ENCODE measurements at regions not wholly inside any gene's neighbourhood (a gene's known extent, or its start where the extent isn't known, plus 50 kb on each side); places are given as distances from the start of the nearest gene placed in this dataset.

GRCh38 chr4:62771983-62772557 is 1571.9 kb downstream of the ADGRL3 start:
- no peak overlapping the region for H2AFZ ChIP-seq (ENCODE audit: insufficient read depth, low read length, poor library complexity)
- H3K36me3 ChIP-seq (ENCODE audit: control insufficient read depth in 1 of 2, insufficient read depth in 2 of 2, low read length in 2 of 2), result no peaks in the 10 kb centered on the region
- no peak overlapping the region for H3K27ac ChIP-seq (ENCODE audit: low read depth, low read length)
- no peaks in the 10 kb centered on the region for H3K4me1 ChIP-seq (ENCODE audit: control insufficient read depth in 1 of 2, insufficient read depth in 2 of 2, low read length in 2 of 2)
- no peak overlapping the region for H2BK5ac ChIP-seq (ENCODE audit: low read depth, low read length, poor library complexity)
- no peaks in the 10 kb centered on the region for H3K79me1 ChIP-seq (ENCODE audit: low read length)
- no peak overlapping the region for H2BK12ac ChIP-seq (ENCODE audit: low read length)
- no peaks in the 10 kb centered on the region for H3K9me3 ChIP-seq (ENCODE audit: insufficient read depth, low read depth, low read length)
- H2AK5ac ChIP-seq (ENCODE audit: low read length), result no peak overlapping the region
- no peak overlapping the region for H3K18ac ChIP-seq (ENCODE audit: low read length)
- WGBS (ENCODE audit: extremely low coverage, insufficient coverage, insufficient read length), result no CpG with 5 or more reads among the region's 9 CpGs
- no peak overlapping the region for H3K4me3 ChIP-seq (ENCODE audit: low read depth, low read length)
- no peak overlapping the region for H2BK120ac ChIP-seq (ENCODE audit: insufficient read depth, low read length, poor library complexity)
- no peak overlapping the region for H3K23ac ChIP-seq (ENCODE audit: low read length)
- H3K79me2 ChIP-seq (ENCODE audit: control insufficient read depth, insufficient read depth, low read length, poor library complexity), result no peaks in the 10 kb centered on the region
- H3K14ac ChIP-seq (ENCODE audit: low read length), result no peak overlapping the region
- no peak overlapping the region for H4K8ac ChIP-seq (ENCODE audit: low read depth, low read length)
- no peaks in the 10 kb centered on the region for H3K27me3 ChIP-seq (ENCODE audit: insufficient read depth, low read length)
- H4K12ac ChIP-seq (ENCODE audit: low read depth, low read length), result no peak overlapping the region
- no peak overlapping the region for H3K4me2 ChIP-seq (ENCODE audit: low read length)
- H3K9ac ChIP-seq (ENCODE audit: low read length), result no peak overlapping the region
- DNase-seq, result no peak
- no peak overlapping the region for H3K4ac ChIP-seq (ENCODE audit: low read depth, low read length)
- H4K91ac ChIP-seq (ENCODE audit: low read depth, low read length), result no peak overlapping the region

GRCh38 chr4:62740296-62740695 is 1540.2 kb downstream of the ADGRL3 start:
- Histone ChIP-seq H2BK5ac (ENCODE audit: low read depth, low read length, poor library complexity) (no peak overlapping the region), H3K79me2 (ENCODE audit: control insufficient read depth, insufficient read depth, low read length, poor library complexity) (no peaks in the 10 kb centered on the region), H3K27me3 (ENCODE audit: insufficient read depth, low read length) (no peaks in the 10 kb centered on the region), H3K23ac (ENCODE audit: low read length) (no peak overlapping the region), H3K4ac (ENCODE audit: low read depth, low read length) (no peak overlapping the region), H3K18ac (ENCODE audit: low read length) (no peak overlapping the region), H3K4me3 (ENCODE audit: low read depth, low read length) (no peak overlapping the region), H3K36me3 (ENCODE audit: control insufficient read depth in 1 of 2, insufficient read depth in 2 of 2, low read length in 2 of 2) (no peaks in the 10 kb centered on the region), H2AFZ (ENCODE audit: insufficient read depth, low read length, poor library complexity) (no peak overlapping the region), H3K9me3 (ENCODE audit: insufficient read depth, low read depth, low read length) (no peaks in the 10 kb centered on the region), H3K79me1 (ENCODE audit: low read length) (no peaks in the 10 kb centered on the region), H3K4me2 (ENCODE audit: low read length) (no peak overlapping the region), H3K4me1 (ENCODE audit: control insufficient read depth in 1 of 2, insufficient read depth in 2 of 2, low read length in 2 of 2) (no peaks in the 10 kb centered on the region), H2AK5ac (ENCODE audit: low read length) (no peak overlapping the region), H4K8ac (ENCODE audit: low read depth, low read length) (no peak overlapping the region), H2BK12ac (ENCODE audit: low read length) (no peak overlapping the region), H3K9ac (ENCODE audit: low read length) (no peak overlapping the region), H3K27ac (ENCODE audit: low read depth, low read length) (no peak overlapping the region), H4K91ac (ENCODE audit: low read depth, low read length) (no peak overlapping the region), H3K14ac (ENCODE audit: low read length) (no peak overlapping the region), H4K12ac (ENCODE audit: low read depth, low read length) (no peak overlapping the region), H2BK120ac (ENCODE audit: insufficient read depth, low read length, poor library complexity) (no peak overlapping the region)
- WGBS (ENCODE audit: extremely low coverage, insufficient coverage, insufficient read length), result no CpG with 5 or more reads among the region's 6 CpGs
- DNase-seq, result no peak

GRCh38 chr4:62717154-62717553 is 1517.0 kb downstream of the ADGRL3 start:
- no peak overlapping the region for H4K91ac ChIP-seq (ENCODE audit: low read depth, low read length)

GRCh38 chr4:62711575-62711974 is 1511.4 kb downstream of the ADGRL3 start:
- Histone ChIP-seq H2AFZ (ENCODE audit: insufficient read depth, low read length, poor library complexity) (no peak overlapping the region), H3K36me3 (ENCODE audit: control insufficient read depth in 1 of 2, insufficient read depth in 2 of 2, low read length in 2 of 2) (no peaks in the 10 kb centered on the region), H4K12ac (ENCODE audit: low read depth, low read length) (no peak overlapping the region), H2BK12ac (ENCODE audit: low read length) (no peak overlapping the region), H3K27me3 (ENCODE audit: insufficient read depth, low read length) (no peaks in the 10 kb centered on the region), H3K18ac (ENCODE audit: low read length) (no peak overlapping the region), H4K91ac (ENCODE audit: low read depth, low read length) (no peak overlapping the region), H3K79me1 (ENCODE audit: low read length) (no peaks in the 10 kb centered on the region), H3K9me3 (ENCODE audit: insufficient read depth, low read depth, low read length) (no peaks in the 10 kb centered on the region), H3K4ac (ENCODE audit: low read depth, low read length) (no peak overlapping the region), H4K8ac (ENCODE audit: low read depth, low read length) (no peak overlapping the region), H3K23ac (ENCODE audit: low read length) (no peak overlapping the region), H3K4me2 (ENCODE audit: low read length) (no peak overlapping the region), H2BK5ac (ENCODE audit: low read depth, low read length, poor library complexity) (no peak overlapping the region), H2AK5ac (ENCODE audit: low read length) (no peak overlapping the region), H2BK120ac (ENCODE audit: insufficient read depth, low read length, poor library complexity) (no peak overlapping the region), H3K4me3 (ENCODE audit: low read depth, low read length) (no peak overlapping the region), H3K9ac (ENCODE audit: low read length) (no peak overlapping the region), H3K27ac (ENCODE audit: low read depth, low read length) (no peak overlapping the region), H3K79me2 (ENCODE audit: control insufficient read depth, insufficient read depth, low read length, poor library complexity) (no peaks in the 10 kb centered on the region), H3K14ac (ENCODE audit: low read length) (no peak overlapping the region), H3K4me1 (ENCODE audit: control insufficient read depth in 1 of 2, insufficient read depth in 2 of 2, low read length in 2 of 2) (no peaks in the 10 kb centered on the region)
- DNase-seq, result no peak
- no CpG with 5 or more reads among the region's 1 CpG for WGBS (ENCODE audit: extremely low coverage, insufficient coverage, insufficient read length)

More at GRCh38 chr4:62717154-62717553, 1517.0 kb downstream of the ADGRL3 start:
- WGBS (ENCODE audit: extremely low coverage, insufficient coverage, insufficient read length), result no CpG with 5 or more reads among the region's 2 CpGs
- H3K14ac ChIP-seq (ENCODE audit: low read length), result no peak overlapping the region
- no peak overlapping the region for H3K27ac ChIP-seq (ENCODE audit: low read depth, low read length)
- no peak overlapping the region for H2BK5ac ChIP-seq (ENCODE audit: low read depth, low read length, poor library complexity)
- H3K18ac ChIP-seq (ENCODE audit: low read length), result no peak overlapping the region
- H3K27me3 ChIP-seq (ENCODE audit: insufficient read depth, low read length), result no peaks in the 10 kb centered on the region
- H3K9ac ChIP-seq (ENCODE audit: low read length), result no peak overlapping the region
- H3K36me3 ChIP-seq (ENCODE audit: control insufficient read depth in 1 of 2, insufficient read depth in 2 of 2, low read length in 2 of 2), result no peaks in the 10 kb centered on the region
- no peak overlapping the region for H2AFZ ChIP-seq (ENCODE audit: insufficient read depth, low read length, poor library complexity)
- no peak overlapping the region for H3K23ac ChIP-seq (ENCODE audit: low read length)
- no peak overlapping the region for H3K4me3 ChIP-seq (ENCODE audit: low read depth, low read length)
- no peak overlapping the region for H4K8ac ChIP-seq (ENCODE audit: low read depth, low read length)
- no peak for DNase-seq
- no peaks in the 10 kb centered on the region for H3K4me1 ChIP-seq (ENCODE audit: control insufficient read depth in 1 of 2, insufficient read depth in 2 of 2, low read length in 2 of 2)
- no peaks in the 10 kb centered on the region for H3K9me3 ChIP-seq (ENCODE audit: insufficient read depth, low read depth, low read length)
- H2BK120ac ChIP-seq (ENCODE audit: insufficient read depth, low read length, poor library complexity), result no peak overlapping the region
- H3K4me2 ChIP-seq (ENCODE audit: low read length), result no peak overlapping the region
- H3K4ac ChIP-seq (ENCODE audit: low read depth, low read length), result no peak overlapping the region
- no peaks in the 10 kb centered on the region for H3K79me2 ChIP-seq (ENCODE audit: control insufficient read depth, insufficient read depth, low read length, poor library complexity)
- H4K12ac ChIP-seq (ENCODE audit: low read depth, low read length), result no peak overlapping the region
- H2AK5ac ChIP-seq (ENCODE audit: low read length), result no peak overlapping the region
- no peak overlapping the region for H2BK12ac ChIP-seq (ENCODE audit: low read length)
- H3K79me1 ChIP-seq (ENCODE audit: low read length), result no peaks in the 10 kb centered on the region

Measured in trophoblast cell (in vitro differentiated cells and primary cell).